ENCODE measurements at regions not wholly inside any gene's neighbourhood (a gene's known extent, or its start where the extent isn't known, plus 50 kb on each side); places are given as distances from the start of the nearest gene placed in this dataset.

- Histone ChIP-seq H3K27me3 (ENCODE audit: control insufficient read depth in 1 of 2, insufficient read depth in 2 of 2, low read length in 2 of 2) (no peaks in the 10 kb centered on the region), H3K27ac (ENCODE audit: low read depth, low read length) (no peak overlapping the region), H3K4me3 (ENCODE audit: low read depth in 1 of 2, low read length in 2 of 2) (no peak overlapping the region), H3K4me1 (ENCODE audit: control insufficient read depth in 1 of 2, insufficient read depth in 2 of 2, low read length in 2 of 2) (no peaks in the 10 kb centered on the region), H3K9ac (ENCODE audit: low read depth in 1 of 2, low read length in 2 of 2) (no peak overlapping the region), H3K9me3 (ENCODE audit: control insufficient read depth in 1 of 2, low read length in 2 of 2) (no peaks in the 10 kb centered on the region), H3K36me3 (ENCODE audit: control insufficient read depth in 1 of 2, insufficient read depth in 2 of 2, low read length in 2 of 2) (no peaks in the 10 kb centered on the region)
Measured at GRCh38 chr19:31592456-31592855, 243.2 kb upstream of the TSHZ3 start.

- Histone ChIP-seq H3K27ac (ENCODE audit: low read depth, low read length) (no peak overlapping the region), H3K9me3 (ENCODE audit: control insufficient read depth in 1 of 2, low read length in 2 of 2) (no peaks in the 10 kb centered on the region), H3K4me1 (ENCODE audit: control insufficient read depth in 1 of 2, insufficient read depth in 2 of 2, low read length in 2 of 2) (no peaks in the 10 kb centered on the region), H3K27me3 (ENCODE audit: control insufficient read depth in 1 of 2, insufficient read depth in 2 of 2, low read length in 2 of 2) (no peaks in the 10 kb centered on the region), H3K9ac (ENCODE audit: low read depth in 1 of 2, low read length in 2 of 2) (no peak overlapping the region), H3K36me3 (ENCODE audit: control insufficient read depth in 1 of 2, insufficient read depth in 2 of 2, low read length in 2 of 2) (no peaks in the 10 kb centered on the region), H3K4me3 (ENCODE audit: low read depth in 1 of 2, low read length in 2 of 2) (no peak overlapping the region)
Measured at GRCh38 chr19:31594701-31595100, 245.5 kb upstream of the TSHZ3 start.

- no peaks in the 10 kb centered on the region for H3K9me3 ChIP-seq (ENCODE audit: control insufficient read depth in 1 of 2, low read length in 2 of 2)
- H3K27ac ChIP-seq (ENCODE audit: low read depth, low read length): no peak overlapping the region
- no peak overlapping the region for H3K9ac ChIP-seq (ENCODE audit: low read depth in 1 of 2, low read length in 2 of 2)
- no peaks in the 10 kb centered on the region for H3K27me3 ChIP-seq (ENCODE audit: control insufficient read depth in 1 of 2, insufficient read depth in 2 of 2, low read length in 2 of 2)
- no peaks in the 10 kb centered on the region for H3K4me1 ChIP-seq (ENCODE audit: control insufficient read depth in 1 of 2, insufficient read depth in 2 of 2, low read length in 2 of 2)
- no peaks in the 10 kb centered on the region for H3K36me3 ChIP-seq (ENCODE audit: control insufficient read depth in 1 of 2, insufficient read depth in 2 of 2, low read length in 2 of 2)
- H3K4me3 ChIP-seq (ENCODE audit: low read depth in 1 of 2, low read length in 2 of 2): no peak overlapping the region
Measured at GRCh38 chr19:31595521-31595920, 246.3 kb upstream of the TSHZ3 start.

GRCh38 chr19:31596751-31597150, 247.5 kb upstream of the TSHZ3 start:
- H3K4me3 ChIP-seq (ENCODE audit: low read depth in 1 of 2, low read length in 2 of 2): no peak overlapping the region

GRCh38 chr19:31597616-31598015, 248.4 kb upstream of the TSHZ3 start:
- no peaks in the 10 kb centered on the region for H3K27me3 ChIP-seq (ENCODE audit: control insufficient read depth in 1 of 2, insufficient read depth in 2 of 2, low read length in 2 of 2)
- no peaks in the 10 kb centered on the region for H3K4me1 ChIP-seq (ENCODE audit: control insufficient read depth in 1 of 2, insufficient read depth in 2 of 2, low read length in 2 of 2)
- no peak overlapping the region for H3K27ac ChIP-seq (ENCODE audit: low read depth, low read length)
- H3K36me3 ChIP-seq (ENCODE audit: control insufficient read depth in 1 of 2, insufficient read depth in 2 of 2, low read length in 2 of 2): no peaks in the 10 kb centered on the region
- H3K4me3 ChIP-seq (ENCODE audit: low read depth in 1 of 2, low read length in 2 of 2): no peak overlapping the region
- H3K9me3 ChIP-seq (ENCODE audit: control insufficient read depth in 1 of 2, low read length in 2 of 2): no peaks in the 10 kb centered on the region
- H3K9ac ChIP-seq (ENCODE audit: low read depth in 1 of 2, low read length in 2 of 2): no peak overlapping the region

More at GRCh38 chr19:31596751-31597150, 247.5 kb upstream of the TSHZ3 start:
- no peak overlapping the region for H3K27ac ChIP-seq (ENCODE audit: low read depth, low read length)
- H3K9ac ChIP-seq (ENCODE audit: low read depth in 1 of 2, low read length in 2 of 2): no peak overlapping the region
- no peaks in the 10 kb centered on the region for H3K4me1 ChIP-seq (ENCODE audit: control insufficient read depth in 1 of 2, insufficient read depth in 2 of 2, low read length in 2 of 2)
- no peaks in the 10 kb centered on the region for H3K9me3 ChIP-seq (ENCODE audit: control insufficient read depth in 1 of 2, low read length in 2 of 2)
- H3K36me3 ChIP-seq (ENCODE audit: control insufficient read depth in 1 of 2, insufficient read depth in 2 of 2, low read length in 2 of 2): no peaks in the 10 kb centered on the region
- H3K27me3 ChIP-seq (ENCODE audit: control insufficient read depth in 1 of 2, insufficient read depth in 2 of 2, low read length in 2 of 2): no peaks in the 10 kb centered on the region

GRCh38 chr19:31598730-31599238, 249.5 kb upstream of the TSHZ3 start:
- H3K4me3 ChIP-seq (ENCODE audit: low read depth in 1 of 2, low read length in 2 of 2): no peak overlapping the region
- H3K4me1 ChIP-seq (ENCODE audit: control insufficient read depth in 1 of 2, insufficient read depth in 2 of 2, low read length in 2 of 2): no peaks in the 10 kb centered on the region
- H3K27ac ChIP-seq (ENCODE audit: low read depth, low read length): no peak overlapping the region
- no peak overlapping the region for H3K9ac ChIP-seq (ENCODE audit: low read depth in 1 of 2, low read length in 2 of 2)
- H3K9me3 ChIP-seq (ENCODE audit: control insufficient read depth in 1 of 2, low read length in 2 of 2): no peaks in the 10 kb centered on the region
- H3K27me3 ChIP-seq (ENCODE audit: control insufficient read depth in 1 of 2, insufficient read depth in 2 of 2, low read length in 2 of 2): no peaks in the 10 kb centered on the region
- no peaks in the 10 kb centered on the region for H3K36me3 ChIP-seq (ENCODE audit: control insufficient read depth in 1 of 2, insufficient read depth in 2 of 2, low read length in 2 of 2)

- H3K9ac ChIP-seq (ENCODE audit: low read depth in 1 of 2, low read length in 2 of 2): no peak overlapping the region
- no peak overlapping the region for H3K27ac ChIP-seq (ENCODE audit: low read depth, low read length)
- H3K4me3 ChIP-seq (ENCODE audit: low read depth in 1 of 2, low read length in 2 of 2): no peak overlapping the region
- no peaks in the 10 kb centered on the region for H3K4me1 ChIP-seq (ENCODE audit: control insufficient read depth in 1 of 2, insufficient read depth in 2 of 2, low read length in 2 of 2)
- H3K27me3 ChIP-seq (ENCODE audit: control insufficient read depth in 1 of 2, insufficient read depth in 2 of 2, low read length in 2 of 2): no peaks in the 10 kb centered on the region
- no peaks in the 10 kb centered on the region for H3K9me3 ChIP-seq (ENCODE audit: control insufficient read depth in 1 of 2, low read length in 2 of 2)
- no peaks in the 10 kb centered on the region for H3K36me3 ChIP-seq (ENCODE audit: control insufficient read depth in 1 of 2, insufficient read depth in 2 of 2, low read length in 2 of 2)
Measured at GRCh38 chr19:31600731-31601295, 251.6 kb upstream of the TSHZ3 start.

- Histone ChIP-seq H3K4me3 (ENCODE audit: low read depth in 1 of 2, low read length in 2 of 2) (no peak overlapping the region), H3K27me3 (ENCODE audit: control insufficient read depth in 1 of 2, insufficient read depth in 2 of 2, low read length in 2 of 2) (no peaks in the 10 kb centered on the region), H3K27ac (ENCODE audit: low read depth, low read length) (no peak overlapping the region), H3K36me3 (ENCODE audit: control insufficient read depth in 1 of 2, insufficient read depth in 2 of 2, low read length in 2 of 2) (no peaks in the 10 kb centered on the region), H3K4me1 (ENCODE audit: control insufficient read depth in 1 of 2, insufficient read depth in 2 of 2, low read length in 2 of 2) (no peaks in the 10 kb centered on the region), H3K9ac (ENCODE audit: low read depth in 1 of 2, low read length in 2 of 2) (no peak overlapping the region), H3K9me3 (ENCODE audit: control insufficient read depth in 1 of 2, low read length in 2 of 2) (no peaks in the 10 kb centered on the region)
Measured at GRCh38 chr19:31601855-31602254, 252.6 kb upstream of the TSHZ3 start.

- H3K4me1 ChIP-seq (ENCODE audit: control insufficient read depth in 1 of 2, insufficient read depth in 2 of 2, low read length in 2 of 2): no peaks in the 10 kb centered on the region
- no peak overlapping the region for H3K4me3 ChIP-seq (ENCODE audit: low read depth in 1 of 2, low read length in 2 of 2)
- no peak overlapping the region for H3K9ac ChIP-seq (ENCODE audit: low read depth in 1 of 2, low read length in 2 of 2)
- H3K36me3 ChIP-seq (ENCODE audit: control insufficient read depth in 1 of 2, insufficient read depth in 2 of 2, low read length in 2 of 2): no peaks in the 10 kb centered on the region
- H3K27me3 ChIP-seq (ENCODE audit: control insufficient read depth in 1 of 2, insufficient read depth in 2 of 2, low read length in 2 of 2): no peaks in the 10 kb centered on the region
- no peak overlapping the region for H3K27ac ChIP-seq (ENCODE audit: low read depth, low read length)
- no peaks in the 10 kb centered on the region for H3K9me3 ChIP-seq (ENCODE audit: control insufficient read depth in 1 of 2, low read length in 2 of 2)
Measured at GRCh38 chr19:31602548-31602947, 253.3 kb upstream of the TSHZ3 start.

- H3K27me3 ChIP-seq (ENCODE audit: control insufficient read depth in 1 of 2, insufficient read depth in 2 of 2, low read length in 2 of 2): no peaks in the 10 kb centered on the region
- no peaks in the 10 kb centered on the region for H3K36me3 ChIP-seq (ENCODE audit: control insufficient read depth in 1 of 2, insufficient read depth in 2 of 2, low read length in 2 of 2)
- H3K4me3 ChIP-seq (ENCODE audit: low read depth in 1 of 2, low read length in 2 of 2): no peak overlapping the region
- no peaks in the 10 kb centered on the region for H3K4me1 ChIP-seq (ENCODE audit: control insufficient read depth in 1 of 2, insufficient read depth in 2 of 2, low read length in 2 of 2)
- H3K9ac ChIP-seq (ENCODE audit: low read depth in 1 of 2, low read length in 2 of 2): no peak overlapping the region
- H3K9me3 ChIP-seq (ENCODE audit: control insufficient read depth in 1 of 2, low read length in 2 of 2): no peaks in the 10 kb centered on the region
- H3K27ac ChIP-seq (ENCODE audit: low read depth, low read length): no peak overlapping the region
Measured at GRCh38 chr19:31604493-31605040, 255.3 kb upstream of the TSHZ3 start.

Measured in duodenal mucosa (tissue), 2 donors.